HS-27A (cell line): ENCODE measurements at regions not wholly inside any gene's neighbourhood (a gene's known extent, or its start where the extent isn't known, plus 50 kb on each side); places are given as distances from the start of the nearest gene placed in this dataset.
"Not testable (repeated sequence)": the region's sequence is repeated elsewhere in the genome, so short reads cannot be mapped to it uniquely, and the experiment has no call there.

Experiments
- DNase-seq: peaks from one replicate; pipeline ENCODE4 v3.0.0-alpha.2; 2012; ENCODE audit warnings: low read depth, missing footprints

GRCh38 chr2:64795024-64795592 lies 141.4 kb upstream of the SERTAD2 start:
- no peak for DNase-seq

- no peak for DNase-seq
These were observed 143.2 kb upstream of the SERTAD2 start for GRCh38 chr2:64796926-64797325.

GRCh38 chr2:64797881-64798575 lies 144.3 kb upstream of the SERTAD2 start:
- DNase-seq = peak; percentile 46

- no peak for DNase-seq
These were observed 146.0 kb upstream of the SERTAD2 start for GRCh38 chr2:64799592-64800252.

- DNase-seq = no peak
These were observed 150.1 kb upstream of the SERTAD2 start for GRCh38 chr2:64803776-64804175.

- DNase-seq = no peak
These were observed 150.9 kb upstream of the SERTAD2 start for GRCh38 chr2:64804651-64805050.

DNA sequence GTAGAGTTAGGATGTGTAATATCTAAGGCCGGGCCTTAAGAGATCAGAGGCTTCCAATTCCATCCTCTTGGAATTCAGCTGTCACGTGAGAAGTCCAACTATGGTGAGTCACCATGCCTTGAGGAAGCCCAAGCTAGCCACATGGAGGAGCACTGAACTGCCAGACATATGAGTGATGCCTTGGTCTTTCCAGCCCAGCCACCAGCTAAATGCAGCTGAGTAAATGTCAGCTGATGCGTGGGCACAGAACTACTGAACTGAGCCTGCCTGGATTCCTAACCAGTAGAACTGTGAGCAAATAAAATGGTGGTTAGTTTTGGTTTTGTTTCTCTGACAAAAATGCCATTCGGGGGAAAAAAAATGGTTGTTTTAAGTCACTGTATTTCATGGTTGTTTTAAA lies 153.7 kb upstream of the SERTAD2 start:
- DNase-seq = peak; percentile 85

- no peak for DNase-seq
These were observed 154.4 kb upstream of the SERTAD2 start for GRCh38 chr2:64808092-64808491.

DNA sequence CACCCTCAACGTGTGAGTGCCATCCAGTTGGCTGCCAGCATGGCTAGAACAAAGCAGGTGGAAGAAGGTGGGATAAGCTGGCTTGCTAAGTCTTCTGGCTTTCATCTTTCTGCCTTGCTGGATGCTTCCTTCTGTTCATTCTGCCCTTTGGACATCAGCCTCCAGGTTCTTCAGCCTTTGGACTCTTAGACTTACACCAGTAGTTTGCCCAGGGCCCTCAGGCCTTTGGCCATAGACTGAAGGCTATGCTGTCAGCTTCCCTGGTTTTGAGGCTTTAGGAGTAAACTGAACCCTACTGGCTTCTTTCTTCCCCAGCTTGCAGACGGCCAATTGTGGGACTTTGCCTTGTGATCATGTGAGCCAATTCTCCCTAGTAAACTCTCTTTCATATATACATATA lies 155.0 kb upstream of the SERTAD2 start:
- DNase-seq = no peak

DNA sequence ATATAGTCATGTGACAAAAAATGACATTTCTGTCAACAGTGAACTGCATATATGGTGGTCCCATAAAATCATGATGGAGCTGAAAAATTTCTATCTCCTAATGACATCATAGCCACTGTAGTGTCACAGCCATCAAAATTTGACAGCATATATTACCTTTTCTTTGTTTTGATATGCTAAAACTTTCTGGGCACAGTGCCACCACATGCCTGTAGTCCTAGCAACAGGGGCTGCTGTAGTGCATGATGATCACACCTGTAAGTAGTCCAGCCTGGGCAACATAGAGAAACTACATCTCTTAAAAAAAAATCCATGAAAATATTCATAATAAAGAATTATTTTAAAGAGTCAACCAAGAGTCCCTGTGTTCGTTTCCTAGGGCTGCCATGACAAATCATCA lies 155.5 kb upstream of the SERTAD2 start:
- DNase-seq = no peak

DNA sequence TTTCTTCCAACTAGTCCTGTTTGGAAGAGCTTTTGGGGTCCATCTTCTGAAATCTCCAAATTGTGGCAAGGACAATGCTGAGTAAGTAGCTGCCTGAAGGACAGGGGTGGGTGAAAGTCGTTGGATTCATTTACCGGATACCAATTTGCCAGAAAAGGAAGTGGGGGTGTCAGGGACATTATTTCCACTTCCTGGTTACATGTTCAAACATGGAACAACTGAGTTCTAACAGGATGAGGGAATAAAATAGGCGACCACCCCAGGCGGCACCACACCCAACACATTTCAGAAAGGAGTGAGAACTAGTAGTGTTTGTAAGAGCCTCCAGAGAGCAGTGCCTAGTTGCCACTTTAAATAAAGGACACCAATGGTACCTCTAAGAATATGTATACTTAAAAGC lies 158.6 kb upstream of the SERTAD2 start:
- DNase-seq = no peak

DNA sequence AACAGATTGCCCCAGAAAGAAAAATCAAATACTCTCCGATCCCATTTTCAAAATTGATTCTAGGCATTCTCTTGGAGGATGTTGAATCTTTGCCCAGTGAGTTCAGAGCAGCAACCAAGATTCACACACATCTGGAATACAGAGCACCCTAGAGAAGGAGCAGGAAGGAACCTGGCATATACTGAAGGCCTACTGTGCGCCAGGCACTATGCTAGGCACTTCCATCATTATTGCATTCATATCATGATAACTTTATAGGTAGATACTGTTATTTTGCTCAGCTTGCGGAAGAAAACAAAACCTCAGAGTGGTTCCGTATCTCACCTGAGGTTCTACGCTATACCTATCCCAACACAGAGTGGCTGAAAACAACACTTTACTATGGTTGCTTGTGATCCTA lies 160.3 kb upstream of the SERTAD2 start:
- no peak for DNase-seq

- not testable (repeated sequence) for DNase-seq
These were observed 162.8 kb upstream of the SERTAD2 start for GRCh38 chr2:64816526-64816925.

GRCh38 chr2:64817453-64817852 lies 163.7 kb upstream of the SERTAD2 start:
- no peak for DNase-seq

DNA sequence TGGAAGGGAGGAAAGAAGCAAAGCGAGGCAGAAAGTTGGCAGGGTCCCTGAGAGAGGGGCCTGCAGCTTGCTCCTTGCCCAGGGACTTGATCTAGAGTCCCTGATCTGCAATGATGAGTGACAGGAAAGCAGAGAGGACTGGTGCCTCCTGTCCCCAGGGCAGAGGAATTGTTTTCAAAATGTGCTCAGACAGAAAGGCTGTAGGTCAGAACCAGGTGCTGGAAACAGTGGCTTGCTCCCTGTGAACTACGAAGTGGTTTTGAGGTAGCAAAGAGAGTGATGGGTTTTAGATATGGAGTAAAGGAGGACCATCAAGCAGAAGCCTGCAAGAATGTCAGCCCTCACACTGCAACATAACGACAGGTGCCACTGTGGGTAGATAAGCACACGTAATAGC lies 164.9 kb upstream of the SERTAD2 start:
- no peak for DNase-seq

- DNase-seq = no peak
These were observed 165.6 kb upstream of the SERTAD2 start for GRCh38 chr2:64819361-64819760.

- DNase-seq = no peak
These were observed 166.3 kb upstream of the SERTAD2 start for GRCh38 chr2:64819774-64820688.

GRCh38 chr2:64820901-64821300 lies 167.2 kb upstream of the SERTAD2 start:
- no peak for DNase-seq

- DNase-seq = no peak
These were observed 165.4 kb upstream of the SLC1A4 start for GRCh38 chr2:64823794-64824193.

DNA sequence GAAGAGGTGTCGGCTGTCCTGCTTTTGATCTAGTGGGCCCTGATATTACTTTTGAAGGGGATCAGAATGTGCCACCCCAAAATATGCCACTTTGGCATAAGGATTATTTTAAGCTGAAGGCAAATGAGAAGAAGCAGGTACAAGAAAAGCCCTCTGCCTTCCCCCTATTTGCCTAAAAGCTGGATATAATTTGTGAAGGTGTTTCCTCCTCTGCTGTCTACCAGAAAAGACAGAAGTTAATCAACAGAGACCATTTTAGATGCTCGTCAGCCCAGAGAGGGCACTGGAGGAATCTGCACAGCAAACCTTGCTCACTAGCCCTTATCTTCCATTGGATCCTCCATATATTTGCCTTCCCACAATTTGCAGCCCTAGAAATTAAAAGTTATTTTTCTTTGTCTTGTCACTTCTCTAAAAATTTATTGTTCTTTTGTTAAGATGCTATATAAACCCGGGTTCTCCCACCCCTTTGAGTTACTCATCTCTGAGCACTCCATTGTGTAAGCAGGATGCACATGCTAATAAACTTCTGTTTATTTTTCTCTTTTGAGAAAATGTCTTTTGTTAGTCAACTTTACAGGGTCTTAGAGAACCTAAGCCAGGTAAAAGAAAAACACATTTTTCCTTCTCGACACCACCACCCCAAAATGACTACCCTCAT lies 163.2 kb upstream of the SLC1A4 start:
- DNase-seq = no peak

GRCh38 chr2:64826703-64827102 lies 162.5 kb upstream of the SLC1A4 start:
- no peak for DNase-seq

DNA sequence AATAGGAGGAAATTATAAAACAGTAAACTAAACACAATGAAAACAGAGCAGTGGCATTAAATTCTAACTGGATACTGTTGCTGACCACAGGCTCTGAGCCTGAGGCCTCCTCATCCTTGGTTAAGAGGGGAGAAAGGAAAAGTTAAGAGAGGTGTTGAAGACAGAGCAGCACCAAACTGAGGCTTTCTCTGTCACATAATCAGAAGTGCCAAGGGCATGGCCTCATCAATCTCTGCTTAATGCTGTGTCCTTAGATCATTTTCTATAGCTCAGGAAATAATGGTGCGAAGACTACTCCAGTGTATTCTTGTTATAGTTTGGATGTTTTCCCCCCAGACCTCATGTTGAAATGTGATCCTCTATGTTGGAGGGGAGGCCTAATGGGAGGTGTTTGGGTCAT lies 160.9 kb upstream of the SLC1A4 start:
- no peak for DNase-seq
